ENCODE measurements at regions not wholly inside any gene's neighbourhood (a gene's known extent, or its start where the extent isn't known, plus 50 kb on each side); places are given as distances from the start of the nearest gene placed in this dataset.

DNA sequence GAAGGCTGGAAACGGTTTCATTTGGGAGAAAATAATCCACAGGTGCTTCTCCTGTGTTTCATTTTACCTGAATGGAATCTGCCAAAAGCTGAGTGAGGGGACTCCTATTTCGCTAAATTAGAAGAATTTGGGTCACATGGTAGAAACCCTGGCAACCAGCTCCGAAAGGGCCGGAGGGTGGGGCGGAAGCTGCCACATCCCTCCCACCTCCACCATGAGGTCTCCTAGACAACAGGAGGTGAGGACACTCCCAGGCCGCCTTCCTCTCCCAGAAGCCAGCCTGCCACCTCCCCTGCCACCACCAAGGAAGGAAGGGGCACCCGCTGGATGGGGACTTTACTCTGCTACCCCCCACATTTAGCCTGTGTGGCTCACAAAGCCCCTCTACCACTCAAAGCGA is 199.9 kb upstream of the ZC3H12A start:
- no peak for DNase-seq (ENCODE audit: low read depth, low spot score)
- TF ChIP-seq CTCF (IDR thresholded peaks at IDR 0.05; ENCODE audit: insufficient read depth, low read length, missing control alignments), result no peak
- ChIA-PET POLR2A (no interaction called here), CTCF (no interaction called here)
- H3K4me3 ChIP-seq (ENCODE audit: low read depth, low read length), result no peak overlapping the region

GRCh38 chr1:37274938-37275631 is 199.3 kb upstream of the ZC3H12A start:
- POLR2A ChIA-PET, result no interaction called here
- H3K4me3 ChIP-seq (ENCODE audit: low read depth, low read length), result no peak overlapping the region
- no peak for TF ChIP-seq CTCF (IDR thresholded peaks at IDR 0.05; ENCODE audit: insufficient read depth, low read length, missing control alignments)
- no peak for DNase-seq (ENCODE audit: low read depth, low spot score)
- CTCF ChIA-PET, result no interaction called here

DNA sequence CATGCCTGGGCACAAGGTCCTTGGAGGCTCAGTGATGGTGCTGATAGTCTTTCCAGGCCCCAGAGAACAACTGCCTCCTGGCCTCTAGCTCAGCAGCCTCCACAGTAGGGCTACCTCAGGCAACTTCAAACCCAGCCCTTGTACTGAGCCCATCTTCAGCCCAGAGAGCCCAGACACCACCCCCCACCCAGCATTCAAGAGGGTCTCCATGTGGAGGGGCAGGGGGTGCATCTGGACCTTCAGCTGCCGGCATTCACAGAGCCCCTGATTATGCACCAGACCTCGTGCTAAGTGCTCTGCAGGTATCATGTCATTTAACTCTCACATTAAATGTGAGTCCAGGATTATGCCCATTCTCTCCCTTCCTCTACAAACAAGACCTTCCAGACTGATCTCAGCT is 197.0 kb upstream of the ZC3H12A start:
- TF ChIP-seq CTCF (IDR thresholded peaks at IDR 0.05; ENCODE audit: insufficient read depth, low read length, missing control alignments), result no peak
- POLR2A ChIA-PET, result no interaction called here
- H3K4me3 ChIP-seq (ENCODE audit: low read depth, low read length), result no peak overlapping the region
- CTCF ChIA-PET, result no interaction called here
- DNase-seq (ENCODE audit: low read depth, low spot score), result no peak

DNA sequence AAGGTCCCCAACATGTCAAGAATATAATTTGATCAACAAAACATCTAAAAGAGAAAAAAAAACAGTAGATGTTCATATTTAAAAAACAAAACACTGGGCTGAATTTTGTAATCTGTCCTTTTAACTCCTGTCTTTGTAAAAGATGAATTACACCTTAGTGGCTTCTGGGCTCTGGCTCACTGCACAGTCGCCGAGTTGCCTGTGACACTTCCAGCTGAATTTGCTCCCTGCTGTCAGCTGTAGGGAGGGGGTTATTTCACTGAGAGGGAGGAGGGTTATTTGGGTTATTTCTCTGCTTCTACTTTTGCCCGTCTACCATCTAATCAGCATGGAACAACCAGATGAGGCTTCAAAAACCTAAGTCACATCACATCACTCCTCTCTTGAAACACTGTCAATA is 193.0 kb upstream of the ZC3H12A start:
- CTCF ChIA-PET, result no interaction called here
- POLR2A ChIA-PET, result no interaction called here
- DNase-seq (ENCODE audit: low read depth, low spot score), result no peak
- H3K4me3 ChIP-seq (ENCODE audit: low read depth, low read length), result no peak overlapping the region
- no peak for TF ChIP-seq CTCF (IDR thresholded peaks at IDR 0.05; ENCODE audit: insufficient read depth, low read length, missing control alignments)

DNA sequence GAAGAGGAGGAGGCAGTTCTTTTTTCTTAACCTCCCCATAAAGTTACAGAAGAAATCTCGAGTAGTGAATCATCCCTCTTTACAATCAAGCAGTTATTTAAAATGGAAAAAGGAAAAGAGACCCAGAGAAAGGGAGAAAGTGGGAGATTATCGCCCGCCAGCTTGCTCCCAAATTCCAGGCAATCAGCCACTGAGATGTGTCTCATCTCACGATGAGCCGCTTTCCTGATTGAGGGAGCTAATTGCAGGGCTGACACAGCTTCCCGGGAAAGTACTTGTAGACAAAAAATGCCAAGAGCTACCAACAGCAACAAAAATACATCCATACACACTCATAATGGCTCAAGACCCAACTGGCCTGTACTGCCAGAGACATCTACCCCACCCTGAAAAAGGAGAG is 191.6 kb upstream of the ZC3H12A start:
- DNase-seq (ENCODE audit: low read depth, low spot score), result no peak
- ChIA-PET CTCF (no interaction called here), POLR2A (no interaction called here)
- TF ChIP-seq CTCF (IDR thresholded peaks at IDR 0.05; ENCODE audit: insufficient read depth, low read length, missing control alignments), result no peak
- H3K4me3 ChIP-seq (ENCODE audit: low read depth, low read length), result no peak overlapping the region

DNA sequence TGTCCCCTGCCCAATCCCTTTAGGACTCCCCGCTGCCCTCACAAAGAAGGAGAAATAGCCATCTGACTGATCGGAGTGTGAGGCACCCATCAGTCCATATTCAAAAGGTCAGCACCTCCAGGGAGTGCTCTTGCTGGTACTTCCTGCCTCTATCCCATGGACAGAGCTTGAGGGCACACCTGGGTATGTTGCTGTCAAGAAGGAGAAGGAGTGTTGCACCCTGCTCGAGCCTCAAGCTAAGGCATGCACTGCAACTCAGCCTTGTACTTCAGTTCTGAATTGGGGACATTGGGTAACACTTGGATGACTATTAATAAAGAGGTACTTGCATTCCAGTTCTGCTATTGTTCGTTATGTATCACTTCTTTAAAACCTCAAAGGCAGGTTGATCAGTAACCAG is 190.3 kb upstream of the ZC3H12A start:
- ChIA-PET POLR2A (no interaction called here), CTCF (no interaction called here)
- H3K4me3 ChIP-seq (ENCODE audit: low read depth, low read length), result no peak overlapping the region
- TF ChIP-seq CTCF (IDR thresholded peaks at IDR 0.05; ENCODE audit: insufficient read depth, low read length, missing control alignments), result no peak
- no peak for DNase-seq (ENCODE audit: low read depth, low spot score)
